GM23338 (cell line): ENCODE measurements at regions not wholly inside any gene's neighbourhood (a gene's known extent, or its start where the extent isn't known, plus 50 kb on each side); places are given as distances from the start of the nearest gene placed in this dataset.

Experiments
- ATAC-seq: fragments of 200-7000 bp; cut with Tn5 transposase; 3 replicates; pipeline ENCODE4 v1.9.1; 2020
- DNase-seq: peaks from one replicate; pipeline ENCODE4 v3.0.0-alpha.2; 2015; ENCODE audit warnings: low spot score
- H2AFZ ChIP-seq: fragments of 200-600 bp; sonication (generic); 2 replicates; pipeline ENCODE4 v1.8.0; 2016; ENCODE audit warnings: antibody characterized with exemption, mild to moderate bottlenecking, moderate library complexity
- H3F3A ChIP-seq: fragments of 200-600 bp; sonication (generic); replicated peaks from 2 replicates; pipeline ENCODE4 v1.8.0; 2017; ENCODE audit warnings: antibody characterized with exemption, mixed run types, low read depth
- H3K27ac ChIP-seq: fragments of 200-600 bp; sonication (generic); 2 replicates; pipeline ENCODE4 v1.6.1; 2016; ENCODE audit warnings: low read depth
- H3K27me3 ChIP-seq: fragments of 200-600 bp; sonication (generic); 2 replicates; pipeline ENCODE4 v1.8.0; 2016; ENCODE audit warnings: mild to moderate bottlenecking, mixed run types, moderate library complexity; ENCODE audit not compliant: insufficient read depth
- H3K36me3 ChIP-seq: fragments of 200-600 bp; sonication (generic); 2 replicates; pipeline ENCODE4 v1.8.0; 2016; ENCODE audit warnings: mild to moderate bottlenecking; ENCODE audit not compliant: insufficient read depth
- H3K4me1 ChIP-seq: fragments of 200-600 bp; sonication (generic); 2 replicates; pipeline ENCODE4 v1.8.0; 2016; ENCODE audit warnings: mild to moderate bottlenecking, moderate library complexity; ENCODE audit not compliant: insufficient read depth
- H3K4me2 ChIP-seq: fragments of 200-600 bp; sonication (generic); 2 replicates; pipeline ENCODE4 v1.7.1; 2017; ENCODE audit warnings: mixed run types
- H3K4me3 ChIP-seq: fragments of 200-600 bp; sonication (generic); 2 replicates; pipeline ENCODE4 v1.6.1; 2016; ENCODE audit warnings: mixed run types
- H3K79me2 ChIP-seq: fragments of 200-600 bp; sonication (generic); replicated peaks from 2 replicates; pipeline ENCODE4 v1.8.0; 2017; ENCODE audit warnings: mild to moderate bottlenecking; ENCODE audit not compliant: insufficient read depth
- H3K9me2 ChIP-seq: fragments of 200-600 bp; sonication (generic); 2 replicates; pipeline ENCODE4 v1.8.0; 2017; ENCODE audit not compliant: insufficient read depth
- H4K20me1 ChIP-seq: fragments of 200-600 bp; sonication (generic); replicated peaks from 2 replicates; pipeline ENCODE4 v1.8.0; 2017; ENCODE audit warnings: mild to moderate bottlenecking; ENCODE audit not compliant: insufficient read depth
- H3K27ac Mint-ChIP-seq: 2 replicates; pipeline ENCODE4 v1.8.0; 2020; ENCODE audit warnings: inconsistent platforms, mild to moderate bottlenecking, moderate library complexity, mixed read lengths
- H3K27me3 Mint-ChIP-seq: 3 replicates; pipeline ENCODE4 v1.8.0; 2022; ENCODE audit warnings: low read depth, mild to moderate bottlenecking, moderate library complexity, mixed read lengths, inconsistent platforms; ENCODE audit not compliant: insufficient read depth, poor library complexity
- H3K36me3 Mint-ChIP-seq: 3 replicates; pipeline ENCODE4 v1.8.0; 2021; ENCODE audit warnings: low read depth, mild to moderate bottlenecking, inconsistent platforms, moderate library complexity, mixed read lengths
- H3K4me1 Mint-ChIP-seq: 3 replicates; pipeline ENCODE4 v1.8.0; 2020; ENCODE audit warnings: mild to moderate bottlenecking, inconsistent platforms, mixed read lengths
- H3K4me3 Mint-ChIP-seq: 3 replicates; pipeline ENCODE4 v1.8.0; 2021; ENCODE audit warnings: moderate library complexity, mild to moderate bottlenecking, inconsistent platforms, mixed read lengths
- H3K9me3 Mint-ChIP-seq: 3 replicates; pipeline ENCODE4 v1.8.0; 2020; ENCODE audit warnings: moderate library complexity, mild to moderate bottlenecking, inconsistent platforms, mixed read lengths
- CREB1 ChIP-seq: fragments of 250-450 bp; sonication (Bioruptor Pico); IDR thresholded peaks from 2 replicates; pipeline ENCODE4 v1.5.0; 2020; ENCODE audit warnings: low read depth, mild to moderate bottlenecking, moderate library complexity
- EZH2 ChIP-seq: fragments of 200-600 bp; sonication (generic); IDR thresholded peaks from one replicate; pipeline ENCODE4 v1.8.0; 2017; ENCODE audit warnings: antibody characterized with exemption, mild to moderate bottlenecking, low read depth; ENCODE audit not compliant: unreplicated experiment
- EZH2phosphoT487 ChIP-seq: fragments of 200-600 bp; sonication (generic); IDR thresholded peaks from one replicate; pipeline ENCODE4 v1.8.1; 2018; ENCODE audit warnings: antibody characterized with exemption; ENCODE audit not compliant: unreplicated experiment
- JUNB ChIP-seq: IDR thresholded peaks from one replicate; pipeline ENCODE4 v1.6.1; 2016; ENCODE audit warnings: antibody characterized with exemption; ENCODE audit not compliant: unreplicated experiment
- NANOG ChIP-seq: IDR thresholded peaks from 2 replicates; pipeline ENCODE4 v1.6.1; 2016; ENCODE audit warnings: antibody characterized with exemption, borderline replicate concordance
- POLR2AphosphoS5 ChIP-seq: IDR thresholded peaks from 2 replicates; pipeline ENCODE4 v1.6.1; 2016; ENCODE audit warnings: antibody characterized with exemption, low read depth
- STAT1 ChIP-seq: IDR thresholded peaks from one replicate; pipeline ENCODE4 v1.6.1; 2016; ENCODE audit warnings: antibody characterized with exemption; ENCODE audit not compliant: unreplicated experiment
- ZNF114 ChIP-seq: fragments of 250-450 bp; sonication (Bioruptor Pico); IDR thresholded peaks from 2 replicates; pipeline ENCODE4 v1.5.0; 2020; ENCODE audit warnings: mild to moderate bottlenecking, moderate library complexity
- ZNF331 ChIP-seq: fragments of 250-450 bp; sonication (Bioruptor Pico); IDR thresholded peaks from 2 replicates; pipeline ENCODE4 v1.5.0; 2020; ENCODE audit warnings: low read depth, mild to moderate bottlenecking, moderate library complexity
- TF ChIP-seq, protein P1 (sequence below): fragments of 250-450 bp; sonication (Bioruptor Pico); IDR thresholded peaks from 2 replicates; pipeline ENCODE4 v1.5.0; 2020; ENCODE audit warnings: mild to moderate bottlenecking, moderate library complexity
- TF ChIP-seq, protein P2 (sequence below): IDR thresholded peaks from one replicate; pipeline ENCODE4 v1.6.1; 2018; ENCODE audit warnings: antibody characterized with exemption; ENCODE audit not compliant: unreplicated experiment
- TF ChIP-seq, protein P3 (sequence below): IDR thresholded peaks from 2 replicates; pipeline ENCODE4 v1.6.1; 2016; ENCODE audit warnings: antibody characterized with exemption
- TF ChIP-seq, protein P4 (sequence below), 2 experiments: fragments of 200-600 bp in 1 of 2; sonication (generic) in 1 of 2; conservative IDR thresholded peaks; 2 replicates each; pipeline versions ENCODE4 v1.5.1 to v1.6.1; 2016 to 2017; ENCODE audit warnings: antibody characterized with exemption in 2 of 2, low read depth in 2 of 2, mild to moderate bottlenecking in 2 of 2, moderate library complexity in 1 of 2

DNA sequence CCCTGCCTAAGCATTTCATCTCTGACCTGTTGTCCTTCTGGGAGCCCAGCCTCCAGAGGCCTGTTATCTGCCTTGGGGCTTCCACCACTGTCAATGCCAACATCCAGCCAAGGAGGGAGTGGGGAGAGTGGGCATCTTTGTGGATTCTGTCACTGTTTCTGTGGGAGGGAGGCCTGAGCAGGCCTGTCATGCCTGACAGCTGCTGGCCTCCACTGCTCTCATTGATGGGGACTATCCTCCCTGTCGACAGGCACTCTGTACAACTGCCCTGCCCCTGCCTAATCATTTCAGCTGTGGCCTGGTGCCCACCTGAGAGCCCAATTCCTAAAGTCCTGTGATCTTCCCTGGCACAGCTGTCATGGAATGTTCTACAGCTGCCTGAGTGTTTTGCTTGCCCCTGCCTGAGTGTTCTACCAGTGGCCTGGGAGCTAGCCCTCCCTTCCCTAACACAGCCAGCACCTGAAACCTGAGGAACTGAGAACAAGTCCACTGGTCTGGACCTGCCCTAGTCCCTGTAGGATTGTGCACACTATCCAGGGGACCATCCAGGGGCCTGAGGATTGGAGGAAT lies 145.3 kb downstream of the FAM83B start:
- Histone ChIP-seq H2AFZ (no peak overlapping the region), H3K79me2 (no peaks in the 10 kb centered on the region), H3F3A (no peaks in the 10 kb centered on the region), H3K4me3 (no peak overlapping the region), H3K36me3 (no peaks in the 10 kb centered on the region), H3K4me1 (no peaks in the 10 kb centered on the region), H3K4me2 (no peak overlapping the region), H4K20me1 (no peaks in the 10 kb centered on the region), H3K27ac (no peak overlapping the region), H3K9me2 (no peaks in the 10 kb centered on the region), H3K27me3 (no peaks in the 10 kb centered on the region)
- Mint-ChIP-seq H3K9me3 (peaks cover 3% of the 10 kb centered on the region; the same call in 2 of the 3 replicates), H3K4me1 (no peaks in the 10 kb centered on the region), H3K27ac (no peak overlapping the region), H3K36me3 (no peaks in the 10 kb centered on the region), H3K27me3 (peaks cover 4% of the 10 kb centered on the region), H3K4me3 (no peak overlapping the region)
- ATAC-seq, result no peak
- DNase-seq, result no peak
- TF ChIP-seq STAT1, result no peak
- TF ChIP-seq, protein P1, sequence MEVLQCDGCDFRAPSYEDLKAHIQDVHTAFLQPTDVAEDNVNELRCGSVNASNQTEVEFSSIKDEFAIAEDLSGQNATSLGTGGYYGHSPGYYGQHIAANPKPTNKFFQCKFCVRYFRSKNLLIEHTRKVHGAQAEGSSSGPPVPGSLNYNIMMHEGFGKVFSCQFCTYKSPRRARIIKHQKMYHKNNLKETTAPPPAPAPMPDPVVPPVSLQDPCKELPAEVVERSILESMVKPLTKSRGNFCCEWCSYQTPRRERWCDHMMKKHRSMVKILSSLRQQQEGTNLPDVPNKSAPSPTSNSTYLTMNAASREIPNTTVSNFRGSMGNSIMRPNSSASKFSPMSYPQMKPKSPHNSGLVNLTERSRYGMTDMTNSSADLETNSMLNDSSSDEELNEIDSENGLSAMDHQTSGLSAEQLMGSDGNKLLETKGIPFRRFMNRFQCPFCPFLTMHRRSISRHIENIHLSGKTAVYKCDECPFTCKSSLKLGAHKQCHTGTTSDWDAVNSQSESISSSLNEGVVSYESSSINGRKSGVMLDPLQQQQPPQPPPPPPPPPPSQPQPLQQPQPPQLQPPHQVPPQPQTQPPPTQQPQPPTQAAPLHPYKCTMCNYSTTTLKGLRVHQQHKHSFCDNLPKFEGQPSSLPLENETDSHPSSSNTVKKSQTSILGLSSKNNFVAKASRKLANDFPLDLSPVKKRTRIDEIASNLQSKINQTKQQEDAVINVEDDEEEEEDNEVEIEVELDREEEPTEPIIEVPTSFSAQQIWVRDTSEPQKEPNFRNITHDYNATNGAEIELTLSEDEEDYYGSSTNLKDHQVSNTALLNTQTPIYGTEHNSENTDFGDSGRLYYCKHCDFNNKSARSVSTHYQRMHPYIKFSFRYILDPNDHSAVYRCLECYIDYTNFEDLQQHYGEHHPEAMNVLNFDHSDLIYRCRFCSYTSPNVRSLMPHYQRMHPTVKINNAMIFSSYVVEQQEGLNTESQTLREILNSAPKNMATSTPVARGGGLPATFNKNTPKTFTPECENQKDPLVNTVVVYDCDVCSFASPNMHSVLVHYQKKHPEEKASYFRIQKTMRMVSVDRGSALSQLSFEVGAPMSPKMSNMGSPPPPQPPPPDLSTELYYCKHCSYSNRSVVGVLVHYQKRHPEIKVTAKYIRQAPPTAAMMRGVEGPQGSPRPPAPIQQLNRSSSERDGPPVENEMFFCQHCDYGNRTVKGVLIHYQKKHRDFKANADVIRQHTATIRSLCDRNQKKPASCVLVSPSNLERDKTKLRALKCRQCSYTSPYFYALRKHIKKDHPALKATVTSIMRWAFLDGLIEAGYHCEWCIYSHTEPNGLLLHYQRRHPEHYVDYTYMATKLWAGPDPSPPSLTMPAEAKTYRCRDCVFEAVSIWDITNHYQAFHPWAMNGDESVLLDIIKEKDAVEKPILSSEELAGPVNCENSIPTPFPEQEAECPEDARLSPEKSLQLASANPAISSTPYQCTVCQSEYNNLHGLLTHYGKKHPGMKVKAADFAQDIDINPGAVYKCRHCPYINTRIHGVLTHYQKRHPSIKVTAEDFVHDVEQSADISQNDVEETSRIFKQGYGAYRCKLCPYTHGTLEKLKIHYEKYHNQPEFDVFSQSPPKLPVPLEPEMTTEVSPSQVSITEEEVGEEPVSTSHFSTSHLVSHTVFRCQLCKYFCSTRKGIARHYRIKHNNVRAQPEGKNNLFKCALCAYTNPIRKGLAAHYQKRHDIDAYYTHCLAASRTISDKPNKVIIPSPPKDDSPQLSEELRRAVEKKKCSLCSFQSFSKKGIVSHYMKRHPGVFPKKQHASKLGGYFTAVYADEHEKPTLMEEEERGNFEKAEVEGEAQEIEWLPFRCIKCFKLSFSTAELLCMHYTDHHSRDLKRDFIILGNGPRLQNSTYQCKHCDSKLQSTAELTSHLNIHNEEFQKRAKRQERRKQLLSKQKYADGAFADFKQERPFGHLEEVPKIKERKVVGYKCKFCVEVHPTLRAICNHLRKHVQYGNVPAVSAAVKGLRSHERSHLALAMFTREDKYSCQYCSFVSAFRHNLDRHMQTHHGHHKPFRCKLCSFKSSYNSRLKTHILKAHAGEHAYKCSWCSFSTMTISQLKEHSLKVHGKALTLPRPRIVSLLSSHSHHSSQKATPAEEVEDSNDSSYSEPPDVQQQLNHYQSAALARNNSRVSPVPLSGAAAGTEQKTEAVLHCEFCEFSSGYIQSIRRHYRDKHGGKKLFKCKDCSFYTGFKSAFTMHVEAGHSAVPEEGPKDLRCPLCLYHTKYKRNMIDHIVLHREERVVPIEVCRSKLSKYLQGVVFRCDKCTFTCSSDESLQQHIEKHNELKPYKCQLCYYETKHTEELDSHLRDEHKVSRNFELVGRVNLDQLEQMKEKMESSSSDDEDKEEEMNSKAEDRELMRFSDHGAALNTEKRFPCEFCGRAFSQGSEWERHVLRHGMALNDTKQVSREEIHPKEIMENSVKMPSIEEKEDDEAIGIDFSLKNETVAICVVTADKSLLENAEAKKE (CRISPR knock-in tag), result no peak
- no peak for TF ChIP-seq ZNF331 (CRISPR knock-in tag)
- no peak for TF ChIP-seq JUNB
- TF ChIP-seq, protein P2, sequence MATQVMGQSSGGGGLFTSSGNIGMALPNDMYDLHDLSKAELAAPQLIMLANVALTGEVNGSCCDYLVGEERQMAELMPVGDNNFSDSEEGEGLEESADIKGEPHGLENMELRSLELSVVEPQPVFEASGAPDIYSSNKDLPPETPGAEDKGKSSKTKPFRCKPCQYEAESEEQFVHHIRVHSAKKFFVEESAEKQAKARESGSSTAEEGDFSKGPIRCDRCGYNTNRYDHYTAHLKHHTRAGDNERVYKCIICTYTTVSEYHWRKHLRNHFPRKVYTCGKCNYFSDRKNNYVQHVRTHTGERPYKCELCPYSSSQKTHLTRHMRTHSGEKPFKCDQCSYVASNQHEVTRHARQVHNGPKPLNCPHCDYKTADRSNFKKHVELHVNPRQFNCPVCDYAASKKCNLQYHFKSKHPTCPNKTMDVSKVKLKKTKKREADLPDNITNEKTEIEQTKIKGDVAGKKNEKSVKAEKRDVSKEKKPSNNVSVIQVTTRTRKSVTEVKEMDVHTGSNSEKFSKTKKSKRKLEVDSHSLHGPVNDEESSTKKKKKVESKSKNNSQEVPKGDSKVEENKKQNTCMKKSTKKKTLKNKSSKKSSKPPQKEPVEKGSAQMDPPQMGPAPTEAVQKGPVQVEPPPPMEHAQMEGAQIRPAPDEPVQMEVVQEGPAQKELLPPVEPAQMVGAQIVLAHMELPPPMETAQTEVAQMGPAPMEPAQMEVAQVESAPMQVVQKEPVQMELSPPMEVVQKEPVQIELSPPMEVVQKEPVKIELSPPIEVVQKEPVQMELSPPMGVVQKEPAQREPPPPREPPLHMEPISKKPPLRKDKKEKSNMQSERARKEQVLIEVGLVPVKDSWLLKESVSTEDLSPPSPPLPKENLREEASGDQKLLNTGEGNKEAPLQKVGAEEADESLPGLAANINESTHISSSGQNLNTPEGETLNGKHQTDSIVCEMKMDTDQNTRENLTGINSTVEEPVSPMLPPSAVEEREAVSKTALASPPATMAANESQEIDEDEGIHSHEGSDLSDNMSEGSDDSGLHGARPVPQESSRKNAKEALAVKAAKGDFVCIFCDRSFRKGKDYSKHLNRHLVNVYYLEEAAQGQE, result no peak
- no peak for TF ChIP-seq POLR2AphosphoS5
- TF ChIP-seq, protein P3, sequence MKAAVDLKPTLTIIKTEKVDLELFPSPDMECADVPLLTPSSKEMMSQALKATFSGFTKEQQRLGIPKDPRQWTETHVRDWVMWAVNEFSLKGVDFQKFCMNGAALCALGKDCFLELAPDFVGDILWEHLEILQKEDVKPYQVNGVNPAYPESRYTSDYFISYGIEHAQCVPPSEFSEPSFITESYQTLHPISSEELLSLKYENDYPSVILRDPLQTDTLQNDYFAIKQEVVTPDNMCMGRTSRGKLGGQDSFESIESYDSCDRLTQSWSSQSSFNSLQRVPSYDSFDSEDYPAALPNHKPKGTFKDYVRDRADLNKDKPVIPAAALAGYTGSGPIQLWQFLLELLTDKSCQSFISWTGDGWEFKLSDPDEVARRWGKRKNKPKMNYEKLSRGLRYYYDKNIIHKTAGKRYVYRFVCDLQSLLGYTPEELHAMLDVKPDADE, result no peak
- TF ChIP-seq, protein P4, sequence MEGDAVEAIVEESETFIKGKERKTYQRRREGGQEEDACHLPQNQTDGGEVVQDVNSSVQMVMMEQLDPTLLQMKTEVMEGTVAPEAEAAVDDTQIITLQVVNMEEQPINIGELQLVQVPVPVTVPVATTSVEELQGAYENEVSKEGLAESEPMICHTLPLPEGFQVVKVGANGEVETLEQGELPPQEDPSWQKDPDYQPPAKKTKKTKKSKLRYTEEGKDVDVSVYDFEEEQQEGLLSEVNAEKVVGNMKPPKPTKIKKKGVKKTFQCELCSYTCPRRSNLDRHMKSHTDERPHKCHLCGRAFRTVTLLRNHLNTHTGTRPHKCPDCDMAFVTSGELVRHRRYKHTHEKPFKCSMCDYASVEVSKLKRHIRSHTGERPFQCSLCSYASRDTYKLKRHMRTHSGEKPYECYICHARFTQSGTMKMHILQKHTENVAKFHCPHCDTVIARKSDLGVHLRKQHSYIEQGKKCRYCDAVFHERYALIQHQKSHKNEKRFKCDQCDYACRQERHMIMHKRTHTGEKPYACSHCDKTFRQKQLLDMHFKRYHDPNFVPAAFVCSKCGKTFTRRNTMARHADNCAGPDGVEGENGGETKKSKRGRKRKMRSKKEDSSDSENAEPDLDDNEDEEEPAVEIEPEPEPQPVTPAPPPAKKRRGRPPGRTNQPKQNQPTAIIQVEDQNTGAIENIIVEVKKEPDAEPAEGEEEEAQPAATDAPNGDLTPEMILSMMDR (conservative IDR thresholded peaks at IDR 0.05; ENCODE audit: low read depth in 2 of 2), result no peak
- no peak for TF ChIP-seq EZH2phosphoT487
- no peak for TF ChIP-seq NANOG
- no peak for TF ChIP-seq EZH2
- no peak for TF ChIP-seq ZNF114
- no peak for TF ChIP-seq CREB1
